WTC11 (cell line): ENCODE measurements at regions not wholly inside any gene's neighbourhood (a gene's known extent, or its start where the extent isn't known, plus 50 kb on each side); places are given as distances from the start of the nearest gene placed in this dataset.

Experiments used
- ESRRA ChIP-seq: sonication (generic); formaldehyde crosslinking; IDR thresholded peaks from 2 replicates; pipeline ENCODE4 v1.8.1; 2022; ENCODE audit warnings: mild to moderate bottlenecking, missing genetic modification reagents, borderline replicate concordance
- GRHL2 ChIP-seq: fragments of 250-450 bp; sonication (Bioruptor Pico); IDR thresholded peaks from 2 replicates; pipeline ENCODE4 v1.8.0; 2022; ENCODE audit warnings: mild to moderate bottlenecking, moderate library complexity; ENCODE audit not compliant: insufficient replicate concordance, severe bottlenecking
- TCF7 ChIP-seq: sonication (generic); formaldehyde crosslinking; IDR thresholded peaks from 2 replicates; pipeline ENCODE4 v1.8.0; 2022; ENCODE audit warnings: mild to moderate bottlenecking, low read depth, missing genetic modification reagents, moderate library complexity
- ZNF121 ChIP-seq: sonication (generic); formaldehyde crosslinking; IDR thresholded peaks from 2 replicates; pipeline ENCODE4 v1.8.0; 2023; ENCODE audit warnings: missing genetic modification reagents
- TF ChIP-seq, protein P1 (sequence below): fragments of 200-600 bp; IDR thresholded peaks from 2 replicates; pipeline ENCODE4 v1.8.0; 2022; ENCODE audit warnings: antibody characterized with exemption
- TF ChIP-seq, protein P2 (sequence below): sonication (generic); formaldehyde crosslinking; conservative IDR thresholded peaks from 2 replicates; pipeline ENCODE4 v1.8.1; 2022; ENCODE audit warnings: mild to moderate bottlenecking, missing genetic modification reagents

DNA sequence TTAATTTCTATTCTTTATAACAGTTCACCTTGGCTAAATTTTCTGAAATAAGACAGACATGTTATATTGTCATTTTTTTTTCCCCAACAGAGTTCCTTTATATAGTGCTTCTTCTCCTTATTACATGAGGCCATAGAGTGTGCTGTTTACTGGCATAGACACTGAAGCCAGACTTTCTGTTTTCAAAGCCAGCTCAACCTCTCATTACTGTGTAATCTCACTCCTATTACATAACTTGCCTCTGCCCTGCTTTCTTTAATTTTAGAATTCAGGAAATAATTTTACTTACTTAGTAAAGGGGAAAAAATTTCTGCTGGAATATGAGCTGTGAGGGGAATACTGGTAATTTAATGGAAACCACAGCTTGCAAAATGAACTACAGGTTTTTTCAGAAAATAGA, 1380.4 kb downstream of the SLITRK1 start:
- TF ChIP-seq ZNF121 (CRISPR knock-in tag) (no peak), ESRRA (CRISPR knock-in tag) (no peak), TCF7 (CRISPR knock-in tag) (no peak), GRHL2 (CRISPR knock-in tag) (no peak)
- TF ChIP-seq, protein P1, sequence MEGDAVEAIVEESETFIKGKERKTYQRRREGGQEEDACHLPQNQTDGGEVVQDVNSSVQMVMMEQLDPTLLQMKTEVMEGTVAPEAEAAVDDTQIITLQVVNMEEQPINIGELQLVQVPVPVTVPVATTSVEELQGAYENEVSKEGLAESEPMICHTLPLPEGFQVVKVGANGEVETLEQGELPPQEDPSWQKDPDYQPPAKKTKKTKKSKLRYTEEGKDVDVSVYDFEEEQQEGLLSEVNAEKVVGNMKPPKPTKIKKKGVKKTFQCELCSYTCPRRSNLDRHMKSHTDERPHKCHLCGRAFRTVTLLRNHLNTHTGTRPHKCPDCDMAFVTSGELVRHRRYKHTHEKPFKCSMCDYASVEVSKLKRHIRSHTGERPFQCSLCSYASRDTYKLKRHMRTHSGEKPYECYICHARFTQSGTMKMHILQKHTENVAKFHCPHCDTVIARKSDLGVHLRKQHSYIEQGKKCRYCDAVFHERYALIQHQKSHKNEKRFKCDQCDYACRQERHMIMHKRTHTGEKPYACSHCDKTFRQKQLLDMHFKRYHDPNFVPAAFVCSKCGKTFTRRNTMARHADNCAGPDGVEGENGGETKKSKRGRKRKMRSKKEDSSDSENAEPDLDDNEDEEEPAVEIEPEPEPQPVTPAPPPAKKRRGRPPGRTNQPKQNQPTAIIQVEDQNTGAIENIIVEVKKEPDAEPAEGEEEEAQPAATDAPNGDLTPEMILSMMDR: no peak
- TF ChIP-seq, protein P2, sequence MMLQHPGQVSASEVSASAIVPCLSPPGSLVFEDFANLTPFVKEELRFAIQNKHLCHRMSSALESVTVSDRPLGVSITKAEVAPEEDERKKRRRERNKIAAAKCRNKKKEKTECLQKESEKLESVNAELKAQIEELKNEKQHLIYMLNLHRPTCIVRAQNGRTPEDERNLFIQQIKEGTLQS (CRISPR knock-in tag): no peak
